Psoas muscle (tissue), 7 donors: ENCODE measurements at regions not wholly inside any gene's neighbourhood (a gene's known extent, or its start where the extent isn't known, plus 50 kb on each side); places are given as distances from the start of the nearest gene placed in this dataset.

Experiments
- ATAC-seq, 4 donors: fragments of 200-7000 bp; cut with Tn5 transposase; one replicate each; pipeline ENCODE4 v1.9.1; 2020; ENCODE audit warnings: moderate library complexity in 3 of 4, mild to moderate bottlenecking in 2 of 4
- DNase-seq, 2 donors: peaks; one replicate each; pipeline ENCODE4 v3.0.0-alpha.2; 2020
- H3K27ac ChIP-seq: fragments of 200-600 bp; one replicate; pipeline ENCODE4 v1.8.0; 2022
- H3K27me3 ChIP-seq, 3 donors: fragments of 200-600 bp in 1 of 3; one replicate each; pipeline versions ENCODE4 v1.6.1 to v1.8.0; 2013 to 2022; ENCODE audit warnings: low read length in 2 of 3, mild to moderate bottlenecking in 2 of 3, moderate library complexity in 1 of 3; ENCODE audit not compliant: insufficient read depth in 3 of 3
- H3K36me3 ChIP-seq, 2 donors: fragments of 200-600 bp in 1 of 2; one replicate each; pipeline versions ENCODE4 v1.6.1 to v1.8.0; 2013 to 2022; ENCODE audit warnings: low read depth in 1 of 2, mild to moderate bottlenecking in 1 of 2, moderate library complexity in 1 of 2; ENCODE audit not compliant: insufficient read depth in 1 of 2
- H3K4me1 ChIP-seq: fragments of 200-600 bp; one replicate; pipeline ENCODE4 v1.8.0; 2022
- H3K4me3 ChIP-seq: fragments of 200-600 bp; one replicate; pipeline ENCODE4 v1.8.0; 2022; ENCODE audit warnings: mild to moderate bottlenecking
- H3K9me3 ChIP-seq: fragments of 200-600 bp; one replicate; pipeline ENCODE4 v1.8.0; 2022
- CTCF ChIP-seq: fragments of 200-600 bp; IDR thresholded peaks from one replicate; pipeline ENCODE4 v1.8.0; 2022; ENCODE audit warnings: antibody characterized with exemption
- WGBS, 3 donors: extraction: QIAGEN DNeasy Blood & Tissue Kit; methylation state at CpG; one replicate each; pipeline versions ENCODE4 v1.1.6 to v1.1.7; 2013; 5-methylcytosine and 5-hydroxymethylcytosine counted together
- intact Hi-C, 2 donors: fragments of 100-400 bp; cut with DNase I; formaldehyde crosslinking; loops; one replicate each; pipeline versions ENCODE4 v1.11.0 to v1.14.2; 2022
- donor health status: healthy with polysubstance abuse.
- donor health status: DM: no; HTN: no; CAD: no; lungs with moderate emphysema.
- donor health status: Bipolar disorder and iron deficiency.
- donor health status: healthy.
- donor health status: DM: yes; HTN: yes; CAD: no.
- donor health status: DM: no; HTN: no; CAD: no.
- donor health status: DM: yes; HTN: yes; CAD: no.

DNA sequence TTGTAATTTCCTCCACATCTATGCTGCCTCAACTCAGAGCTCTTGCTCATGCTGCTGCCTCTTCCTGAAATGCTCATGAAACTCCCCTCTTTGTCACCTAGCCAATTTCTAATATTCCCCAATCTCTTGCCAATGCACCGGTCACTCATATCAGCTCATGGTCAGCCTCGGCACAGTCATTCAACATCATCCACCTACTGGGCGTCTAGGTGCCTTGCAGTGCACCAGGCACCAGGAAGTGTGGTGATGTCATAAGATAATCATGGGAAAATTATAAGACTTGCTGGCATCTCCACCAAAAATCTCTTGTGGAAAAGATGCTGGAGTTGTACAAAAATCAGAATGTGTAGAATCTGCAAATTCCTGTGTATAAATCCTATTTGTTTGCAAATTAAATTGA lies 52.6 kb upstream of the RAB27B start:
- ATAC-seq (no peak), DNase-seq (no peak)
- Histone ChIP-seq H3K4me3 (no peak overlapping the region), H3K4me1 (no peaks in the 10 kb centered on the region), H3K27me3 (no peaks in the 10 kb centered on the region), H3K9me3 (no peaks in the 10 kb centered on the region), H3K27ac (no peak overlapping the region), H3K36me3 (no peaks in the 10 kb centered on the region)
- TF ChIP-seq CTCF, result no peak
- intact Hi-C loops, result no loop called here
- 33 to 41% (median 36%) methylated on average over 3 of the region's 3 CpGs for WGBS, 3 donors

DNA sequence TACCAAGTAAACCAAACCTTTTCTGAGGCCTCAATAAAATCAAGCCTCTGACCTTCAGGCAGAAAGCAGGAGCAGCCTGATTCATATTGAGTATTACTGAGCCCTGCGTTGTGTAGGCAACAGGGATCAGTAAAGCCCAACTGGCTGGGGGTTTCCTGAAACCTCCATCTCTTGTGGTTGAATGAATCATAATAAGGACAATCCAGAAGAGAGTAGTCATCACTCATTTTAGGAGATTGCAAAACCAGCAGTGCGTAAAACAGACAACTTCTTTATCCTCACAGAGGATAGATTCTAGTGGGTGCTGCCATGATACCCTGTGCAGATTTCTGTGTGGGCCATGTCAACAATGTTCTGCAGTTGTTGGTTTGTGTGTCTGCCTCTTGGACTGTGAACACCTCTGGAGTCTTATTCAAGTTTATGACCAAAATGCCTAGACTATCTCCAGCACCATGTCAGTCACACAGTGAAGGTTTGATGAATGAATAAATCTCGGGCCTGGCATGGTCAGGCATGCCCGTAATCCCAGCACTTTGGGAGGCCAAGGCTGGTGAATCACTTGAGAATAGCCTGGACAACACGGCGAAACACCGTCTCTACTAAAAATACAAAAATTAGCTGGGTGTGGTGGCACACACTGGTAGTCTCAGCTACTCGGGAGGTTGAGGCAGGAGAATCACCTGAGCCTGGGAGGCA lies 51.8 kb upstream of the RAB27B start:
- DNase-seq (no peak), ATAC-seq (peak; percentile 45 to 82 (median 70))
- Histone ChIP-seq H3K36me3 (no peaks in the 10 kb centered on the region), H3K27ac (no peak overlapping the region), H3K4me3 (no peak overlapping the region), H3K9me3 (no peaks in the 10 kb centered on the region), H3K27me3 (no peaks in the 10 kb centered on the region), H3K4me1 (no peaks in the 10 kb centered on the region)
- WGBS, 3 donors, result 73 to 83% (median 75%) methylated on average over 8 of the region's 8 CpGs
- no peak for TF ChIP-seq CTCF
- intact Hi-C loops, result no loop called here

- no peak for DNase-seq
Observed at GRCh38 chr18:54777118-54777791, 51.0 kb upstream of the RAB27B start.

GRCh38 chr18:54777989-54778388 lies 50.3 kb upstream of the RAB27B start:
- no peaks in the 10 kb centered on the region for H3K36me3 ChIP-seq
- ATAC-seq (no peak), DNase-seq (no peak)
- 77 to 82% (median 82%) methylated on average over 4 of the region's 4 CpGs for WGBS, 3 donors
- intact Hi-C loops, result no loop called here
- H3K27me3 ChIP-seq, result no peaks in the 10 kb centered on the region
- H3K9me3 ChIP-seq, result no peaks in the 10 kb centered on the region
- H3K27ac ChIP-seq, result no peak overlapping the region
- no peaks in the 10 kb centered on the region for H3K4me1 ChIP-seq
- no peak for TF ChIP-seq CTCF
- H3K4me3 ChIP-seq, result no peak overlapping the region

More at GRCh38 chr18:54777118-54777791, 51.0 kb upstream of the RAB27B start:
- no peak overlapping the region for H3K4me3 ChIP-seq
- no peak for TF ChIP-seq CTCF
- 95 to 96% (median 96%) methylated on average over 1 of the region's 1 CpG for WGBS, 3 donors
- H3K9me3 ChIP-seq, result no peaks in the 10 kb centered on the region
- no peak for ATAC-seq
- H3K27ac ChIP-seq, result no peak overlapping the region
- intact Hi-C loops, result no loop called here
- no peaks in the 10 kb centered on the region for H3K36me3 ChIP-seq
- H3K4me1 ChIP-seq, result no peaks in the 10 kb centered on the region
- no peaks in the 10 kb centered on the region for H3K27me3 ChIP-seq
